ENCODE measurements at regions not wholly inside any gene's neighbourhood (a gene's known extent, or its start where the extent isn't known, plus 50 kb on each side); places are given as distances from the start of the nearest gene placed in this dataset.
"Not testable (repeated sequence)": the region's sequence is repeated elsewhere in the genome, so short reads cannot be mapped to it uniquely, and the experiment has no call there.

- no peak for DNase-seq (ENCODE audit: low read depth)
Observed at GRCh38 chr3:66633402-66634381, 132.9 kb upstream of the LRIG1 start.

GRCh38 chr3:66638717-66639116 is 137.9 kb upstream of the LRIG1 start:
- DNase-seq (ENCODE audit: low read depth), result no peak

GRCh38 chr3:66639809-66640356 is 139.1 kb upstream of the LRIG1 start:
- DNase-seq (ENCODE audit: low read depth), result no peak

- no peak for DNase-seq (ENCODE audit: low read depth)
Observed at GRCh38 chr3:66642019-66642418, 141.2 kb upstream of the LRIG1 start.

- DNase-seq (ENCODE audit: low read depth), result no peak
Observed at GRCh38 chr3:66642484-66642883, 141.7 kb upstream of the LRIG1 start.

GRCh38 chr3:66644549-66644948 is 143.7 kb upstream of the LRIG1 start:
- no peak for DNase-seq (ENCODE audit: low read depth)

GRCh38 chr3:66648975-66649374 is 148.2 kb upstream of the LRIG1 start:
- DNase-seq (ENCODE audit: low read depth), result no peak

GRCh38 chr3:66651520-66651919 is 150.7 kb upstream of the LRIG1 start:
- DNase-seq (ENCODE audit: low read depth), result not testable (repeated sequence)

GRCh38 chr3:66652100-66652499 is 151.3 kb upstream of the LRIG1 start:
- DNase-seq (ENCODE audit: low read depth), result not testable (repeated sequence)

GRCh38 chr3:66655044-66655443 is 154.2 kb upstream of the LRIG1 start:
- no peak for DNase-seq (ENCODE audit: low read depth)

- no peak for DNase-seq (ENCODE audit: low read depth)
Observed at GRCh38 chr3:66655671-66656070, 154.8 kb upstream of the LRIG1 start.

- DNase-seq (ENCODE audit: low read depth), result no peak
Observed at GRCh38 chr3:66656609-66657008, 155.8 kb upstream of the LRIG1 start.

- no peak for DNase-seq (ENCODE audit: low read depth)
Observed at GRCh38 chr3:66659056-66659455, 158.2 kb upstream of the LRIG1 start.

GRCh38 chr3:66661628-66662027 is 160.8 kb upstream of the LRIG1 start:
- no peak for DNase-seq (ENCODE audit: low read depth)

GRCh38 chr3:66662894-66663293 is 162.1 kb upstream of the LRIG1 start:
- no peak for DNase-seq (ENCODE audit: low read depth)

- no peak for DNase-seq (ENCODE audit: low read depth)
Observed at GRCh38 chr3:66665021-66665695, 164.3 kb upstream of the LRIG1 start.

GRCh38 chr3:66666362-66666761 is 165.5 kb upstream of the LRIG1 start:
- no peak for DNase-seq (ENCODE audit: low read depth)

GRCh38 chr3:66667263-66667662 is 166.4 kb upstream of the LRIG1 start:
- no peak for DNase-seq (ENCODE audit: low read depth)

GRCh38 chr3:66671291-66671690 is 170.5 kb upstream of the LRIG1 start:
- DNase-seq (ENCODE audit: low read depth), result no peak

GRCh38 chr3:66672830-66673229 is 172.0 kb upstream of the LRIG1 start:
- no peak for DNase-seq (ENCODE audit: low read depth)

- no peak for DNase-seq (ENCODE audit: low read depth)
Observed at GRCh38 chr3:66673293-66673692, 172.5 kb upstream of the LRIG1 start.

GRCh38 chr3:66675366-66675765 is 174.5 kb upstream of the LRIG1 start:
- DNase-seq (ENCODE audit: low read depth), result no peak

Measured in stimulated activated CD8-positive, alpha-beta memory T cell treated with anti-CD3 and anti-CD28 coated beads, Interleukin-4, amount 100 ng/mL, for 24 hours (primary cell).